ENCODE measurements at regions not wholly inside any gene's neighbourhood (a gene's known extent, or its start where the extent isn't known, plus 50 kb on each side); places are given as distances from the start of the nearest gene placed in this dataset.
A peak's percentile ranks its signal among the peaks of the same experiment; 100 is the strongest.

- DNase-seq, result no peak
Measured at GRCh38 chr1:90650401-90650800, 66.7 kb downstream of the BARHL2 start.

GRCh38 chr1:90640325-90640724, 76.8 kb downstream of the BARHL2 start:
- DNase-seq, result no peak

- no peak for DNase-seq
Measured at GRCh38 chr1:90622666-90623065, 94.4 kb downstream of the BARHL2 start.

GRCh38 chr1:90621986-90622385, 95.1 kb downstream of the BARHL2 start:
- no peak for DNase-seq

- DNase-seq, result no peak
Measured at GRCh38 chr1:90616395-90616794, 100.7 kb downstream of the BARHL2 start.

- no peak for DNase-seq
Measured at GRCh38 chr1:90614872-90615271, 102.2 kb downstream of the BARHL2 start.

GRCh38 chr1:90613371-90613770, 103.7 kb downstream of the BARHL2 start:
- DNase-seq, result no peak

- DNase-seq, result no peak
Measured at GRCh38 chr1:90612033-90612432, 105.1 kb downstream of the BARHL2 start.

GRCh38 chr1:90607736-90608135, 109.4 kb downstream of the BARHL2 start:
- no peak for DNase-seq

GRCh38 chr1:90605070-90605469, 112.0 kb downstream of the BARHL2 start:
- no peak for DNase-seq

- no peak for DNase-seq
Measured at GRCh38 chr1:90593312-90593711, 123.8 kb downstream of the BARHL2 start.

GRCh38 chr1:90591970-90592356, 125.1 kb downstream of the BARHL2 start:
- DNase-seq, result no peak

- DNase-seq, result no peak
Measured at GRCh38 chr1:90591355-90591969, 125.6 kb downstream of the BARHL2 start.

- DNase-seq, result no peak
Measured at GRCh38 chr1:90580176-90580575, 136.9 kb downstream of the BARHL2 start.

- peak; percentile 21 for DNase-seq
Measured at GRCh38 chr1:90579212-90579802, 137.8 kb downstream of the BARHL2 start.

GRCh38 chr1:90574692-90575370, 142.3 kb downstream of the BARHL2 start:
- no peak for DNase-seq

GRCh38 chr1:90573736-90574135, 143.4 kb downstream of the BARHL2 start:
- no peak for DNase-seq

- no peak for DNase-seq
Measured at GRCh38 chr1:90572446-90572845, 144.7 kb downstream of the BARHL2 start.

GRCh38 chr1:90568436-90568835, 148.7 kb downstream of the BARHL2 start:
- DNase-seq, result no peak

- DNase-seq, result no peak
Measured at GRCh38 chr1:90564164-90564563, 152.9 kb downstream of the BARHL2 start.

GRCh38 chr1:90562892-90563291, 154.2 kb downstream of the BARHL2 start:
- DNase-seq, result no peak

- no peak for DNase-seq
Measured at GRCh38 chr1:90561911-90562310, 155.2 kb downstream of the BARHL2 start.

GRCh38 chr1:90561103-90561783, 155.9 kb downstream of the BARHL2 start:
- no peak for DNase-seq

All from DMS79 treated with DMSO at 0.1 percent for 48 hours (cell line).